Stimulated activated CD4-positive, alpha-beta T cell treated with anti-CD3 and anti-CD28 coated beads, Interleukin-15, amount 100 ng/mL, for 24 hours (primary cell): ENCODE measurements at regions not wholly inside any gene's neighbourhood (a gene's known extent, or its start where the extent isn't known, plus 50 kb on each side); places are given as distances from the start of the nearest gene placed in this dataset.
"Not testable (repeated sequence)": the region's sequence is repeated elsewhere in the genome, so short reads cannot be mapped to it uniquely, and the experiment has no call there.

ENCODE experiments used
- DNase-seq: peaks from one replicate; pipeline ENCODE4 v3.0.0-alpha.2; 2020

- DNase-seq, result no peak
Measured at GRCh38 chr1:209095627-209096595, 487.6 kb upstream of the CAMK1G start.

GRCh38 chr1:209100460-209100859 is 483.1 kb upstream of the CAMK1G start:
- DNase-seq, result no peak

- DNase-seq, result no peak
Measured at GRCh38 chr1:209101106-209101505, 482.4 kb upstream of the CAMK1G start.

DNA sequence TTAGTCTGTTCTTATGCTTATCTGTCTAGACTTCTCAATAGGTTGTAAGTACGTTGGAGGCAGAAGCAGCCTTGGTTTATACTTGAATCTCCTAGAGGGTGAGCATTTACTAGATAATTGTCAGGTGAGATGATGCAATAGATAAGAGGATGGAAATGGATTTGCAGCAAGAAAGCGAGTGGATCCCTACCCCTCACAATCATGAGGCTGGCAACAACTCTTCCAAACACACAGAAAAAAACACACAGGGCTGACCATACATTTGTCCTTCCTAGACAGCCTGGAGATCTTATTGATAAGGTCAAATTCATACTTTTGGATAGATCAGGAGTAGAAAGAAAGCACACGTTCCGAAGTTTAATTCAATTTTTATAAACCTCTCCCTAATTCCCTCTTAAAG is 481.4 kb upstream of the CAMK1G start:
- DNase-seq, result no peak

- DNase-seq, result no peak
Measured at GRCh38 chr1:209102531-209102930, 481.0 kb upstream of the CAMK1G start.

GRCh38 chr1:209103092-209103491 is 480.4 kb upstream of the CAMK1G start:
- no peak for DNase-seq

- DNase-seq, result no peak
Measured at GRCh38 chr1:209104646-209105045, 478.9 kb upstream of the CAMK1G start.

DNA sequence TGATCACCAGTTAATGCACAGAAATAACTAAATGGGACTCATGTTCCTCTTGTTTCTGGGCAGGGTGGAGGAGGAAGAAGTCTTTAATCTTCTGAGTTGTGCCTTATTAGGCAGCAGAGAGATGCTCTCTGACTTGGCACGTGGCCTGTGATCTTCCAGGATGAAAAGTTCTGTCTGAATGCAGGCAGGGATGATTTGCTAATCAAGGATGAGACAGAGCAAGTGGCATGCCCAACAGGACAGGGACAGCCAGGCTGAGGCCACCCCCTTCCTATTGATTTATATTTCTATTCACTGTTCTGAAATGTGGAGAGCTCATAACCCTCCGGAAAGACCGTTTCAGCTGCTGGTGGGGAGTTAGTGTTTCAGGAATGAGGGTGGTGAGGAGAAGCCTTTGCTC is 477.8 kb upstream of the CAMK1G start:
- no peak for DNase-seq

GRCh38 chr1:209106237-209106741 is 477.2 kb upstream of the CAMK1G start:
- DNase-seq, result no peak

DNA sequence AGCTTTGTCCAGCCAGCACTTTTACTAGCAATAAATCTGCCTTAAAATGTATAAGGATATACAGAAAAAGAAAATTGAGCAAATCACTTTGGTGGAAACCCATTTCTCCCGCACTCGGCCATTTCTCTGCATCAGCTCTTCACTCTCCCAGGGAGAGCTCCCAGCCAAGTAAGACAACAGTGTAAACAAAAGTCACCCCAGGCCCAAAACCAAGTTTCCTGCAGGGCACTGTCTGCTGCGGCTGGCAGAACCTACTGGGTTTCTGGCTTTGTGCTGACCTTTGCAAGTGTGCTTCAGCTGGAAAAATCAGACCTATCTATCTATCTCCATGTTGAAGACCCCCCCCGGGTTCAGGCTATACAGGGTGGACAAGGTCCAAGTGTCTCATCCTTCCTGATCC is 476.7 kb upstream of the CAMK1G start:
- DNase-seq, result no peak

DNA sequence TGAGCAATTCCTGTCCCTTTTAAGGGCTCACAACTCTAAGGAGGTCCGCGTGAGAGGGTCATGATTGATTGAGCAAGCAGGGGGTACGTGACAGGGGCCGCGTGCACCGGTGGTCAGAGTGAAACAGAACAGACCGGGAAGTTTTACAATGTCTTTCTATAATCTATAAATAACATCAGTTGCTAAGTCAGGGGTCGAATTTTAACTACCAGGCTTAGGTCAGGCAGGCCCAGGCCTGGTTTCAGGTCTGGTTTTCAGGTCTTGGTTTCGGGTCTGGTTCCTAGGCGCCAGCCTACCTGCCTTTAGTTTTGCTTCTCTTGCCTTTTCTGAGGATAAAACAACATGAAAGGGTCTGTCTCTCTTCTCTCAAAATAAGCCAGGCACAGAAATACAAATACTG is 476.0 kb upstream of the CAMK1G start:
- no peak for DNase-seq

DNA sequence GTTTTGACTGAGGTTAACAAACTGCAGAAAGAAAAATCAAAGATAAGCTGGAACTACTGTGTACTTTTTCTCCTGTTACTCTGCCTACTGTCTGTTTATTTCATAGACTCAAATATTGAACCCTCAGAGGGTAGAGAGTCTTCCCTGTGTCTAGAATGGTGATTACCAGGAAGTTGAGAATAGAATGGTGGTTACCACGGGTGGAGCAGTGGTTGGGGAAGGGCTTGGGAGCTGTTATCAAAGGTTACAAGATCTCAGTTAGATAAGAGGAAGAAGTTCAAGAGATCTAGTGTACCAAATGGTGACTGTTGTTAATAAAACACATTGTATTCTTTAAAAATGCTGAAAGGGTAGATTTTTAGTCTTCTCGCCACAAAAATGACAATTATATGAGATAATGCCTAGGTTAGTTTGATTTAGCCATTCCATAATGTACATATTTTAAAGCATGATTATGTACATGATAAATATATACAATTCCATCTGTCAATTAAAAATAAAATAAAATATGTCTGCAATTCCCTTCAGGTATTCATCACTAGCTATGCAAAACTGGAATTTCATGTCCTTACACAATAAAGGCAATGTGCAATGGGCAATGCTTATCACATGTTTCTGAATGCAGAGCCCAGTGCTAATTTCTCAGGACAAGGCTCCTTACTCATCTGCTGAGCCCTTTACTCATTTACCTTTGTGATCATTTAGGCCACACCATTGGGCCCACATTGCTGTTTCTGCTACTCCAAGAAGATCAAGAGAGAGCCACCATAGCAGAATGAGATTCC is 474.3 kb upstream of the CAMK1G start:
- DNase-seq, result no peak

- DNase-seq, result no peak
Measured at GRCh38 chr1:209113521-209113920, 470.0 kb upstream of the CAMK1G start.

- no peak for DNase-seq
Measured at GRCh38 chr1:209116705-209117104, 466.8 kb upstream of the CAMK1G start.

DNA sequence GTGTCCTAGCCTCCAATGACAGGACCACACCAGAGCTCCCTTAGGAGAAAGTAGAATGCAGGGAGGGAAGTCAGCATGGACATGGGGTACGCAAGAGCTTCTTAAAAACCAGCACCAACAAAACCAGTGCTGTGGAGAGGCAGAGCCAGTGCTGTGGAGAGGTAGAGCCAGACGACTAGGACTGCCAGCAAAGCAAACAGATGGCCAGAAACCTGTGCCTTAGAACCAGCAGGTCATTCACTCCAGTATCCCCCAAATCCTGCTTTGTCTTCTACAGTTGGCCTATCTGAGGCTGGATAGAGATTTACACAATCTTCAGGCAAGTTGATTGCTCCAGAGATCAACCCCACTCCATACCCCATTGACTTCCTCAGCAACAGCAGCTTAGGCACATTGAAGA is 459.9 kb upstream of the CAMK1G start:
- no peak for DNase-seq

DNA sequence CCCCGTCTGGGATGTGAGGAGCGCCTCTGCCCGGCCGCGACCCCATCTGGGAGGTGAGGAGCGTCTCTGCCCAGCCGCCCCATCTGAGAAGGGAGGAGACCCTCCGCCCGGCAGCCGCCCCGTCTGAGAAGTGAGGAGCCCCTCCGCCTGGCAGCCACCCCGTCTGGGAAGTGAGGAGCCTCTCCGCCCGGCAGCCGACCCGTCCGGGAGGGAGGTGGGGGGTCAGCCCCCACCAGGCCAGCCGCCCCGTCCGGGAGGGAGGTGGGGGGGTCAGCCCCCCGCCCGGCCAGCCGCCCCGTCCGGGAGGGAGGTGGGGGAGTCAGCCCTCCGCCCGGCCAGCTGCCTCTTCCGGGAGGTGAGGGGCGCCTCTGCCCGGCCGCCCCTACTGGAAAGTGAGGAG is 454.4 kb upstream of the CAMK1G start:
- DNase-seq, result not testable (repeated sequence)

DNA sequence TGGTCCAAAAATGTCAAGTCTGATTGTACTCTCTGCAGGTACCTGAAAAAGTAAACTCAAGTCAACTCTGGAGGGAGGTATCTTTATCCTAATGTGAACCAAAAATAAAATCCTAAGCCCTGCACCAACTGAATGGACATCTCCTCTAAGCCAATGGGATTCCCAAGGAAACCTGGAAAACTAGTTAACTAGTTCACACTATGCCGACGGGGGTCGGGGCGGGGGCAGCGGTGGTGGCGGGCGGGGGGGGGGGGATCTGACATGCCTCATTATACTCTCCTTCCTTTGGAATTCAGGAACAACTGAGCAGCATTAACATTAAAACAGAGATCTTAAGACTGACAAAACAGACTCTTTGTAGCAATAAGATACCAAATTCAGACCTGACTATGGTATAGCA is 452.6 kb upstream of the CAMK1G start:
- no peak for DNase-seq

- DNase-seq, result no peak
Measured at GRCh38 chr1:209132736-209133467, 450.6 kb upstream of the CAMK1G start.

GRCh38 chr1:209134001-209134400 is 449.5 kb upstream of the CAMK1G start:
- DNase-seq, result no peak

DNA sequence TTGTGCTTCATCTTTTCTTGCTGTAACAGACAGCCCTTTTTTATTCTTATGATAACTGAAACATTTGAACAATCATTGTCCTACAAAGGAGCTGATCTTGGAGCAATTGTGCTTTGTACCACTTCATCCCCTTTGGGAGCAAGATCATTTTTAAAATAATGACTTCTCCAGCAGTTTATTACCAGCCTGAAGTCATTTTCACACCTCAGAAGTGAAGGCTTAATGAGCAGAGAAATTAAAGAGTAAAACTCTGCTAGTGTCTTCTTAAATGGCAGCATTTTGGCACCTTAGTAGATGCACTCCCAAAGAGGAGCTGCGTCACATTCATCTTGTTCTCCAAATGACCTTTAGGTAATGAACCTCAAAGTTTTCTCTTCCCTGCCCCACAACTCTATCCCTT is 439.6 kb upstream of the CAMK1G start:
- DNase-seq, result no peak

GRCh38 chr1:209150114-209150513 is 433.4 kb upstream of the CAMK1G start:
- DNase-seq, result no peak

DNA sequence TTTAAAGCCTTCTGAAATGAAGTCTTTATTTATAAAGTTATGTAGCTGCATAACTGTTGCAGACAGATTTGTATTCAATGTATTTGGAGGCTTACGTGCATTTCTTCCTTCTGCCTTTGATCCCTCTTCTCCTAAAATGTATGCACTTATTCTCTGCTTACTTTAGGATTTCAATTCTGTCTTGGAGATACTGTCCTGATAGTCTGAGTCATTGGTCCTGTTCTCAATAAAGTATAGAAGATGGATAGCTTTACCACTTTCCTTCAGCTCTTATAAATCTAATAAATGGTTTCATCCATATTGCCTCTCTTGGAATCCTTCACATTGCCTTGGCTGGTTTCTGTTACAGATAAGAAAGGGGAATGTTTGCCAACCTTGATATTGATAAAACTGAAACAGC is 430.1 kb upstream of the CAMK1G start:
- no peak for DNase-seq

DNA sequence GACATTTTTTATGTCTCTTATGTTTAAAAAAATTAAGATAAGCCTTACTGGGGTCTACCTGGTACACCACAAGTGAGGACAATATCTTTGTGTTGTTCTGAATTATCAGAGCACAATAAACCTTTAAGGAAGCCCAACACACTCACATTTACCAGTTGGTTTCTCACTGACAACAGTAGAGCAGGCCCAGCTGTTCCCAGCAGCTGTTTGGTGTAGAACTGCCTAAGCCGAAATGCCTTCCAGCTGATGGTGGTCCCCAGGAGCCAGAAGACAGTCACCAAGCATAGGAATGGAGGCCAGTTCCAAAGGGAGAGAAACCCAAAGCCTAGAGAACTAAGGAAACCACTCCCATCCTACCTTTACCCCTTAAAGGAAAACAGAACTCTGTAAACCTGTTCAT is 428.6 kb upstream of the CAMK1G start:
- no peak for DNase-seq
